PC-3 (cell line): ENCODE measurements at regions not wholly inside any gene's neighbourhood (a gene's known extent, or its start where the extent isn't known, plus 50 kb on each side); places are given as distances from the start of the nearest gene placed in this dataset.
A peak's percentile ranks its signal among the peaks of the same experiment; 100 is the strongest.

Source experiments
- EZH2 ChIP-seq: fragments of 300-600 bp; sonication (generic); IDR thresholded peaks from one replicate; pipeline ENCODE4 v1.6.1; 2017; ENCODE audit warnings: antibody characterized with exemption, mild to moderate bottlenecking, low read length; ENCODE audit not compliant: unreplicated experiment
- TF ChIP-seq, protein P1 (sequence below): fragments of 300-600 bp; sonication (generic); conservative IDR thresholded peaks from 2 replicates; pipeline ENCODE4 v1.5.1; 2017; ENCODE audit warnings: antibody characterized with exemption, low read depth, mild to moderate bottlenecking, low read length

DNA sequence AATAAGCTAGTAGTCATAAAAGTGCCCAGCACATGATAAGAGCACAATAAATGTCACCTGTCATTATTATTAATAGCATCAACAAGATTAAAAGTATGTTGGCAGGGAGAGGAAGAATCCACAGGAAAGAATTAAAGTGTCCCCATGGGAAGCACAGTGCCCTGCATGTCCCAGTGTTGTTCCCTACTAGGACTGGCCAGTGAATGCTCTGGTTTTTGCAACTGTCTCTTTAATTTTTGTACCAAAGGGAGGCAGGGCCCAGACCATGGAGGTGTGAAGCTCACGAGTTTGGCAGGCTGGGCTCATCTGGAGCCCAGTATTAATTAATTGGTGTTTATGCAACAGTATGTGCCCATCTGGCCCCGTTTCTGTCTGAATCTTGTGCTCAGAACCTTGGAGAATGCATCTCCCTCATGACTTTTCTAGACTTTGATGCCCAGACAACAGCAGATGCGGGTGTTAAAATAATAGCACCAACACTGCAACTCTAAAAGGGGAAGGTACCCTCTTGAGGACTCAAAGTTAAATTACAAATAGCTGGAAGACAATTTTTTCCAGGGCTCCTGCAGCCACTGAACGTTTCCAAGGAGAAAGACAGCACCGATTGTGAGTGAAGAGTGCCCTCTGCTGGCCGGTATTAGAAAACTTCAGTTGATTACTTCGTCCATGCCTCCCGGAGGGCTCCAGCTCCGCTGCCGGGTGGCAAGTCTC is 71.9 kb upstream of the SPATA12 start:
- TF ChIP-seq, protein P1, sequence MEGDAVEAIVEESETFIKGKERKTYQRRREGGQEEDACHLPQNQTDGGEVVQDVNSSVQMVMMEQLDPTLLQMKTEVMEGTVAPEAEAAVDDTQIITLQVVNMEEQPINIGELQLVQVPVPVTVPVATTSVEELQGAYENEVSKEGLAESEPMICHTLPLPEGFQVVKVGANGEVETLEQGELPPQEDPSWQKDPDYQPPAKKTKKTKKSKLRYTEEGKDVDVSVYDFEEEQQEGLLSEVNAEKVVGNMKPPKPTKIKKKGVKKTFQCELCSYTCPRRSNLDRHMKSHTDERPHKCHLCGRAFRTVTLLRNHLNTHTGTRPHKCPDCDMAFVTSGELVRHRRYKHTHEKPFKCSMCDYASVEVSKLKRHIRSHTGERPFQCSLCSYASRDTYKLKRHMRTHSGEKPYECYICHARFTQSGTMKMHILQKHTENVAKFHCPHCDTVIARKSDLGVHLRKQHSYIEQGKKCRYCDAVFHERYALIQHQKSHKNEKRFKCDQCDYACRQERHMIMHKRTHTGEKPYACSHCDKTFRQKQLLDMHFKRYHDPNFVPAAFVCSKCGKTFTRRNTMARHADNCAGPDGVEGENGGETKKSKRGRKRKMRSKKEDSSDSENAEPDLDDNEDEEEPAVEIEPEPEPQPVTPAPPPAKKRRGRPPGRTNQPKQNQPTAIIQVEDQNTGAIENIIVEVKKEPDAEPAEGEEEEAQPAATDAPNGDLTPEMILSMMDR: peak; percentile 94
- TF ChIP-seq EZH2: no peak
